ENCODE measurements at regions not wholly inside any gene's neighbourhood (a gene's known extent, or its start where the extent isn't known, plus 50 kb on each side); places are given as distances from the start of the nearest gene placed in this dataset.

- Histone ChIP-seq H3K79me2 (ENCODE audit: control insufficient read depth in 1 of 2, insufficient read depth in 2 of 2, low read length in 2 of 2) (no peaks in the 10 kb centered on the region), H2BK15ac (ENCODE audit: low read length) (no peak overlapping the region), H3K27me3 (replicated peaks in 1 of 4; ENCODE audit: control insufficient read depth in 3 of 4, extremely low read depth in 1 of 4, insufficient read depth in 3 of 4, low read length in 3 of 4) (no peaks in the 10 kb centered on the region), H3K36me3 (ENCODE audit: control insufficient read depth in 2 of 4, insufficient read depth in 4 of 4, low read length in 3 of 4) (peaks cover 0 to 3% (median 0%) of the 10 kb centered on the region in 4 experiments; a peak in 1 of 8 replicates), H3K9ac (replicated peaks in 1 of 4; ENCODE audit: extremely low read depth in 1 of 4, low read depth in 3 of 4, low read length in 3 of 4) (no peak overlapping the region), H3K4me2 (ENCODE audit: insufficient read depth in 1 of 2, low read depth in 2 of 2, low read length in 2 of 2) (no peak overlapping the region), H3K56ac (replicated peaks; ENCODE audit: insufficient read length, low read depth, low read length) (no peak overlapping the region), H3K14ac (ENCODE audit: insufficient read length) (no peak overlapping the region), H3K27ac (ENCODE audit: low read depth, low read length) (no peak overlapping the region), H2BK20ac (ENCODE audit: low read length) (no peak overlapping the region), H3K4me1 (replicated peaks in 1 of 4; ENCODE audit: control insufficient read depth in 3 of 4, insufficient read depth in 4 of 4, low read length in 3 of 4) (no peaks in the 10 kb centered on the region), H3K23me2 (ENCODE audit: low read depth, low read length) (no peaks in the 10 kb centered on the region), H4K5ac (ENCODE audit: insufficient read length, low read depth, low read length) (no peak overlapping the region), H3K23ac (ENCODE audit: insufficient read length) (no peak overlapping the region), H2AK5ac (ENCODE audit: low read depth, low read length) (no peak overlapping the region), H3K79me1 (ENCODE audit: low read depth, low read length) (no peaks in the 10 kb centered on the region), H2BK120ac (replicated peaks; ENCODE audit: low read depth, low read length) (no peak overlapping the region), H4K91ac (replicated peaks; ENCODE audit: insufficient read length, low read length) (no peak overlapping the region), H2AFZ (ENCODE audit: low read length) (no peak overlapping the region), H2BK5ac (ENCODE audit: low read depth, low read length) (no peak overlapping the region), H4K8ac (ENCODE audit: extremely low read depth, insufficient read depth, low read length) (no peak overlapping the region), H3K18ac (ENCODE audit: extremely low read depth, low read length) (no peak overlapping the region), H4K20me1 (replicated peaks in 1 of 2; ENCODE audit: control insufficient read depth in 1 of 2, insufficient read depth in 2 of 2, low read length in 2 of 2) (no peaks in the 10 kb centered on the region), H2BK12ac (ENCODE audit: low read depth, low read length) (no peak overlapping the region), H3K4ac (replicated peaks; ENCODE audit: insufficient read length, low read depth, low read length) (no peak overlapping the region), H3K9me3 (ENCODE audit: insufficient read depth in 2 of 2, low read depth in 1 of 2, low read length in 1 of 2) (peaks cover 4 to 5% of the 10 kb centered on the region in 2 experiments; a peak in 2 of 4 replicates), H3K4me3 (ENCODE audit: extremely low read depth in 1 of 4, insufficient read depth in 2 of 4, low read depth in 3 of 4, low read length in 4 of 4) (no peak overlapping the region)
- ChIA-PET CTCF (ENCODE audit: partially characterized antibody) (no interaction called here), POLR2A (ENCODE audit: partially characterized antibody) (no interaction called here)
- FAIRE-seq, result no peak
- WGBS, 2 experiments (ENCODE audit: extremely low coverage in 1 of 2, insufficient coverage in 1 of 2, insufficient read length in 1 of 2, insufficient replicate concordance in 2 of 2, low coverage in 1 of 2, low lambda C conversion rate in 2 of 2, missing lambda C conversion rate in 1 of 2), result 98% methylated on average over 2 of the region's 2 CpGs; no CpG with 5 or more reads in 1 of the 2 experiments
- no peak for DNase-seq (ENCODE audit: low read depth in 1 of 2, low spot score in 2 of 2)
- TF ChIP-seq SRF (IDR thresholded peaks at IDR 0.05; ENCODE audit: low read depth, low read length), result no peak
- no peak for TF ChIP-seq EZH2 (IDR thresholded peaks at IDR 0.05; ENCODE audit: low read depth, low read length, severe bottlenecking)
- TF ChIP-seq MAX (IDR thresholded peaks at IDR 0.05), result no peak
- no peak for TF ChIP-seq BACH1 (IDR thresholded peaks at IDR 0.05; ENCODE audit: low read length)
- TF ChIP-seq POU5F1 (IDR thresholded peaks at IDR 0.05; ENCODE audit: low read depth, low read length), result no peak
- no peak for TF ChIP-seq MAFK (IDR thresholded peaks at IDR 0.05; ENCODE audit: low read depth, low read length)
- no peak for TF ChIP-seq TBP (IDR thresholded peaks at IDR 0.05; ENCODE audit: low read depth, low read length)
- TF ChIP-seq CREB1 (IDR thresholded peaks at IDR 0.05), result no peak
- TF ChIP-seq CHD1 (IDR thresholded peaks at IDR 0.05; ENCODE audit: low read depth, low read length), result no peak
- TF ChIP-seq SP1 (IDR thresholded peaks at IDR 0.05; ENCODE audit: low read depth, low read length), result no peak
- TF ChIP-seq SIX5 (IDR thresholded peaks at IDR 0.05; ENCODE audit: low read depth, low read length), result no peak
- no peak for TF ChIP-seq KDM1A (IDR thresholded peaks at IDR 0.05; ENCODE audit: borderline replicate concordance, low read length)
- TF ChIP-seq PHF8 (conservative IDR thresholded peaks at IDR 0.05; ENCODE audit: low read depth, low read length), result no peak
Measured at GRCh38 chr2:193538061-193538460, 1343.3 kb upstream of the TMEFF2 start.
